MCF 10A (cell line): ENCODE measurements at regions not wholly inside any gene's neighbourhood (a gene's known extent, or its start where the extent isn't known, plus 50 kb on each side); places are given as distances from the start of the nearest gene placed in this dataset.

Experiments
- BruUV-seq: library from RNA; stranded (reverse); fragments of 400-500 nt; replicated peaks from 2 replicates; lab custom pipeline; 2021; lab: Mats Ljungman, UMichigan
- CTCF ChIA-PET: fragments of 300-600 bp; sonication (Branson Sonifier 250); formaldehyde crosslinking; extraction: SDS; loops from one replicate; lab custom pipeline; 2021; ENCODE audit warnings: antibody characterized with exemption, inconsistent platforms; lab: Yijun Ruan, JAX
- POLR2A ChIA-PET: fragments of 300-600, 350-650 bp; sonication (Branson Sonifier 250); formaldehyde crosslinking; extraction: SDS; loops from one replicate; lab custom pipeline; 2020; ENCODE audit warnings: antibody characterized with exemption, inconsistent platforms; lab: Yijun Ruan, JAX
- DNase-seq: peaks from one replicate; pipeline ENCODE4 v3.0.0-alpha.2; 2018; ENCODE audit not compliant: unreplicated experiment
- H3K27ac Mint-ChIP-seq: one replicate; pipeline ENCODE4 v1.8.0; 2022; ENCODE audit warnings: mild to moderate bottlenecking, low read depth, mixed read lengths; ENCODE audit not compliant: unreplicated experiment
- H3K27me3 Mint-ChIP-seq: one replicate; pipeline ENCODE4 v1.8.0; 2022; ENCODE audit warnings: mixed read lengths; ENCODE audit not compliant: insufficient read depth, unreplicated experiment
- H3K36me3 Mint-ChIP-seq: one replicate; pipeline ENCODE4 v1.8.0; 2022; ENCODE audit warnings: mild to moderate bottlenecking, moderate library complexity, mixed read lengths; ENCODE audit not compliant: insufficient read depth, unreplicated experiment
- H3K4me1 Mint-ChIP-seq: one replicate; pipeline ENCODE4 v1.8.0; 2022; ENCODE audit warnings: mixed read lengths; ENCODE audit not compliant: insufficient read depth, unreplicated experiment
- H3K4me3 Mint-ChIP-seq: one replicate; pipeline ENCODE4 v1.8.0; 2022; ENCODE audit warnings: mild to moderate bottlenecking, moderate library complexity, mixed read lengths; ENCODE audit not compliant: unreplicated experiment
- H3K9me3 Mint-ChIP-seq: one replicate; pipeline ENCODE4 v1.8.0; 2022; ENCODE audit warnings: mixed read lengths; ENCODE audit not compliant: unreplicated experiment
- intact Hi-C: fragments of 100-400 bp; cut with micrococcal nuclease; formaldehyde crosslinking; loops from 2 replicates; pipeline ENCODE4 v1.14.1; 2022
- TF ChIP-seq, protein P1 (sequence below): fragments of 200-600 bp; IDR thresholded peaks from one replicate; pipeline ENCODE4 v1.8.0; 2022; ENCODE audit warnings: antibody characterized with exemption, mild to moderate bottlenecking; ENCODE audit not compliant: unreplicated experiment

DNA sequence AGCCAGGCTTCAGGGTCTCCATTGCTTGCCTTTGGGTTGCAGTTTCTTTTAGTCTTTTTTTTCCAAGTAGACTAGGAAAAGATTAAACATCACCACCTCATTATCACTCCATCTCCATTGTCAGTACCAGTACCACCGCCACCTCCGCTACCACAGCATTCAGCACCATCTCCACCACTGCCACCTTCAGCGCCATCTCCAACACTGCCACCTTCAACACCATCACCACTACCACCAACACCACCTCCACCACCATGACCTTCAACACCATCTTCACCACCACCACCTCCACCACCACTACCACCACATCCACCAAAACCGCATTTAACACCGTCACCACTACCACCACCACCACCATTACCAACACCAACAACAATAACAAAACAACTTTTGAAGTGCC, 141.5 kb upstream of the MPHOSPH6 start:
- BruUV-seq = no TSS peak

DNA sequence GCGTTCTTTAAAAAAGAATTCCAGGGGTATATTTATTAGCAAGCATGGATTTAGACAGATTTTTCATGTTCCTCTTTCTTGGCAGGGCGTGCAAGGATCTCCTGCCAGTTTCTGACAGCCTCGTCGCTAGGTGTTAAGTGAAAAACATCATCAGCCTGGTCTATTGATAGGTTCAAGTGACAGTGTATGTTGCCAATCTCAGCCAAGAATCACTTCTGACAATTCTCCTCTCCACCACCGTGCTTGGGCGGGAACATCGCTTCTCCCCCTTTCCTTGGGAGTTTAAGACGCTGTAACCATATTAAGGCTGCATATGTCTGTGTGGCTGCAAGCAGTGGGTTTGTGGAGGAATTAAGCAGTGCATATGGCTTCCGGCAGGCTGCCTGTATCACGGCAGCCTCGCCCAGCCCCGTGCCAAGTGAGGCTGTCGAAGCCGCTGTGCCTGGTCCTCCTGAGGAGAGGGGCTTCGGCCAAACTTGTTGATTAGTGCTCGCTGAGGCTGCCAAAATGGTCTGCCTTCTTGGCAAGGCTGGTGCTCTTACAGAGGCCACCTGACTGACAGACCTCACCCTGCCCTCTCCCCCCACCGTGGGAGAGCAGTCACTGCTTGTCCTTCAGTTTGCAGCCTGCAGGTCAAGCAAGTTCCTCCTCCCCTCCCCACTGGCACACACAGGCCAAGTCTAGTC, 132.2 kb upstream of the MPHOSPH6 start:
- H3K27me3 Mint-ChIP-seq = peaks cover 11% of the 10 kb centered on the region
- CTCF ChIA-PET = interaction anchor here (0.6 to 1.2 kb wide), 2 partner anchors 38 kb away, joined by 3 to 4 read pairs; no protein-coding TSS in a partner anchor
- POLR2A ChIA-PET = no interaction called here
- intact Hi-C loops = no loop called here
- H3K4me1 Mint-ChIP-seq = no peaks in the 10 kb centered on the region
- H3K27ac Mint-ChIP-seq = no peak overlapping the region
- TF ChIP-seq, protein P1, sequence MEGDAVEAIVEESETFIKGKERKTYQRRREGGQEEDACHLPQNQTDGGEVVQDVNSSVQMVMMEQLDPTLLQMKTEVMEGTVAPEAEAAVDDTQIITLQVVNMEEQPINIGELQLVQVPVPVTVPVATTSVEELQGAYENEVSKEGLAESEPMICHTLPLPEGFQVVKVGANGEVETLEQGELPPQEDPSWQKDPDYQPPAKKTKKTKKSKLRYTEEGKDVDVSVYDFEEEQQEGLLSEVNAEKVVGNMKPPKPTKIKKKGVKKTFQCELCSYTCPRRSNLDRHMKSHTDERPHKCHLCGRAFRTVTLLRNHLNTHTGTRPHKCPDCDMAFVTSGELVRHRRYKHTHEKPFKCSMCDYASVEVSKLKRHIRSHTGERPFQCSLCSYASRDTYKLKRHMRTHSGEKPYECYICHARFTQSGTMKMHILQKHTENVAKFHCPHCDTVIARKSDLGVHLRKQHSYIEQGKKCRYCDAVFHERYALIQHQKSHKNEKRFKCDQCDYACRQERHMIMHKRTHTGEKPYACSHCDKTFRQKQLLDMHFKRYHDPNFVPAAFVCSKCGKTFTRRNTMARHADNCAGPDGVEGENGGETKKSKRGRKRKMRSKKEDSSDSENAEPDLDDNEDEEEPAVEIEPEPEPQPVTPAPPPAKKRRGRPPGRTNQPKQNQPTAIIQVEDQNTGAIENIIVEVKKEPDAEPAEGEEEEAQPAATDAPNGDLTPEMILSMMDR = no peak
- no TSS peak for BruUV-seq
- H3K4me3 Mint-ChIP-seq = no peak overlapping the region
- DNase-seq = no peak
- H3K9me3 Mint-ChIP-seq = no peaks in the 10 kb centered on the region
- no peaks in the 10 kb centered on the region for H3K36me3 Mint-ChIP-seq

More for the DNA sequence above, 141.5 kb upstream of the MPHOSPH6 start:
- no peak for DNase-seq
- no peaks in the 10 kb centered on the region for H3K36me3 Mint-ChIP-seq
- H3K4me3 Mint-ChIP-seq = no peak overlapping the region
- TF ChIP-seq, protein P1 = no peak
- H3K9me3 Mint-ChIP-seq = no peaks in the 10 kb centered on the region
- H3K27me3 Mint-ChIP-seq = peaks cover 33% of the 10 kb centered on the region
- no peaks in the 10 kb centered on the region for H3K4me1 Mint-ChIP-seq
- ChIA-PET CTCF (no interaction called here), POLR2A (no interaction called here)
- intact Hi-C loops = no loop called here
- H3K27ac Mint-ChIP-seq = no peak overlapping the region

DNA sequence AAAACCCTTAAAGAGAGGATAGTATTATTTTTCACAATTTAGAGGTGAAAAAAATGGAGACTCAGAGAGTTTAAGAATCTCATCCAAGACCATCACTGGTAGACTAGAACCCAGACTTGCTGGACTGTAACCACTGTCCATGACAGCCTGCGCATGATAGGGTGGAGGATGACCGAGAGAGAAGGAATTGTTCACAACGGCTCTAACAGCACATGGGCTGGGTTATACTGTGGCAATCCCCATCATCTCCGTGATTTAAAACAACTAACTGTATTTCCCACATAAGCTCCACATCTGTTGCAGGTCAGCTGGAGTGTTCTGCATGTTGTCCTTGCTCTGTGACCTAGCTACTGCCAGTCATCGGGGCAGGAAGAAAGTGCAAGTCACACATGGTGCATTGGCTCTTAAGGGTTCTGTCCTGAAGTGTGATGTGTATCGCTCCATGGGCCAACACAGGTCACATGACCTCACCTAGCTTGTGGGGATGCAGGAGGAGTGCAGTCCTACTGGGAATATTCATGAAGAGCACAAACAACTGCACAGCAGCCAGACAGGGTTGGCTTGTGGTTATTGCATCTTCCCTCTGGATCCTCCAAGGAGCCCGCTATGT, 131.2 kb upstream of the MPHOSPH6 start:
- H3K9me3 Mint-ChIP-seq = no peaks in the 10 kb centered on the region
- no peak overlapping the region for H3K4me3 Mint-ChIP-seq
- H3K27me3 Mint-ChIP-seq = peaks cover 17% of the 10 kb centered on the region
- ChIA-PET POLR2A (no interaction called here), CTCF (interaction anchor here (0.6 to 1.2 kb wide), 2 partner anchors 37 to 1008 kb away, joined by 3 to 4 read pairs; no protein-coding TSS in a partner anchor)
- no peaks in the 10 kb centered on the region for H3K4me1 Mint-ChIP-seq
- BruUV-seq = no TSS peak
- TF ChIP-seq, protein P1 = no peak
- no peak for DNase-seq
- no peak overlapping the region for H3K27ac Mint-ChIP-seq
- no peaks in the 10 kb centered on the region for H3K36me3 Mint-ChIP-seq
- intact Hi-C loops = no loop called here

DNA sequence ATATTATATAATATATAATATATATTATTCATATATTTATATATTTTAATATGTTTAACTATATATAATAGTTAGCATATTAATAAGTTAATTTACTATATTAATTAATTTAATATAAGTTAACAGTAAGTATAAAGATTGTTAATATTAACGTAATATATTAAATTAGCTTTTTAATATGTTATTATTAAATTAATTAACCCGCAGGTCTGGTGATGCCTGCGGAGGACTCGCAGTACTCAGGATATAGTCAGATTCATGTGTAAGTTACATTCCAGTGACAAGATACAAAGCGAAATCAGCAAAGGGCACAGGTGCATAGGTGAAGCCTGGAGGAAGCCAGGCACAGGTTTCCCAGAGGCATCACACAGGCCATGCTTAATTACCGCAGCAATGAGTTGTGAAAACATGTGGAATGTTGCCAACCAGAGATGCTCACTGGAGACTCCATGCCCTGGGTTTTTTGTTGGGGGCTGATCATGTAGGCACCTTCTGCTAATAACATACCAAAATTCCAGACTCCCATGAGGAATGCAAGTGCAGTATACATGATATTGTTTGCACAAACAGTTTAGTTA, 130.4 kb upstream of the MPHOSPH6 start:
- Mint-ChIP-seq H3K27ac (no peak overlapping the region), H3K36me3 (no peaks in the 10 kb centered on the region), H3K4me3 (no peak overlapping the region), H3K9me3 (no peaks in the 10 kb centered on the region), H3K27me3 (peaks cover 25% of the 10 kb centered on the region), H3K4me1 (no peaks in the 10 kb centered on the region)
- DNase-seq = no peak
- intact Hi-C loops = no loop called here
- no TSS peak for BruUV-seq
- ChIA-PET CTCF (no interaction called here), POLR2A (no interaction called here)
- TF ChIP-seq, protein P1 = no peak
